GM18499 (cell line): ENCODE measurements at regions not wholly inside any gene's neighbourhood (a gene's known extent, or its start where the extent isn't known, plus 50 kb on each side); places are given as distances from the start of the nearest gene placed in this dataset.

Experiments
- ATAC-seq: cut with Tn5 transposase; IDR thresholded peaks from one replicate; pipeline ENCODE4 v1.9.1; 2021; ENCODE audit warnings: moderate number of reproducible peaks; ENCODE audit not compliant: insufficient read depth, unreplicated experiment

- ATAC-seq = no peak
Observed at GRCh38 chr4:152269448-152270191, 266.3 kb downstream of the FBXW7 start.

GRCh38 chr4:152267811-152268210, 268.1 kb downstream of the FBXW7 start:
- no peak for ATAC-seq

DNA sequence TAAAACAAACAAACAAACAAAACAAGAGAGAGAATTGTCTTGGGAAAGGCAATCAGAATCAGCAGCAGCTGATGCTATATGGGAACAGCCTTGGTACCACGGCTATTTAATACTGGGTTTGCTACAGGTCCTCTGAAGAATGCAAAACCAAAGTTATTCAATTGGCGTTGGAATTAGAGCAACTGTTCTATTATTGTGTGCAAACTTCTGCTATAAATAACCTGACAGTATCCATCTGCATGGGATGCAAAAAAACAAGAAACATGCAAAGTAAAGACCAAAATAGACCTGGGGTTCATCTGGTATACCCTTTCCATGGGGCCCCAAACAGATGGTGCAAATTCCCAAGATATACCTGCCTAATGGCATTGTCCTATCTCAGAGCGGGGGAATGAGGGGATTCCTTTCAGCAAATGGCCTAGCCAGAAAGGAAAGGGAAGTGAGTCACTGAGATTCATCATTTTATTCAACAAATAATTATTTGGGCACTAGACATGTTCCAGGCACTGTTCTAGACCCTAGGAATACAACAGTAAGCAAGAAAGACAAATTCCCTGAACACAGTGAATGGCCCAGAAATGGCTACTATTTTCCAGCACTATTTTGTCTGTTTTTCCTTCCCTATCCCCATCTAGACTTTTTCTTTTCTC, 268.9 kb downstream of the FBXW7 start:
- ATAC-seq = no peak

GRCh38 chr4:152265149-152265621, 270.7 kb downstream of the FBXW7 start:
- no peak for ATAC-seq

DNA sequence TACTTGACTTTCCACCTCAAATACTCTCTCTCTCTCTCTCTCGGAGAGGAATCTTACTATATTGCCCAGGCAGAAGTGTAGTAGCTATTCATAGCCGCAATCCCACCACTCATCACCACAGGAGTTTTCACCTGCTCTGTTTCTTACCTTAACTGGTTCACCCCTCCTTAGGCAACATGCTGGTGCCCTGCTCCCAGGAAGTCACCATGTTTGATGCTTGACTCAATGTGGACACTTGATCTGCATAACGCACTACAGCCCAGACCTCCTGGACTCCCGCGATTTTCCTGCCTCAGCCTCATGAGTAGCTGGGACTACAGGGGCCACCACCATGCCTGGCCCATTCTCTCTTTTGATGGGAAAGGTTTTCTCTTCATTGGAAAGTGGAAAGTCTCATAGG, 271.8 kb downstream of the FBXW7 start:
- ATAC-seq = no peak

- ATAC-seq = no peak
Observed at GRCh38 chr4:152259866-152260265, 276.0 kb downstream of the FBXW7 start.

GRCh38 chr4:152258804-152259708, 276.8 kb downstream of the FBXW7 start:
- ATAC-seq = no peak

GRCh38 chr4:152258391-152258790, 277.5 kb downstream of the FBXW7 start:
- no peak for ATAC-seq

DNA sequence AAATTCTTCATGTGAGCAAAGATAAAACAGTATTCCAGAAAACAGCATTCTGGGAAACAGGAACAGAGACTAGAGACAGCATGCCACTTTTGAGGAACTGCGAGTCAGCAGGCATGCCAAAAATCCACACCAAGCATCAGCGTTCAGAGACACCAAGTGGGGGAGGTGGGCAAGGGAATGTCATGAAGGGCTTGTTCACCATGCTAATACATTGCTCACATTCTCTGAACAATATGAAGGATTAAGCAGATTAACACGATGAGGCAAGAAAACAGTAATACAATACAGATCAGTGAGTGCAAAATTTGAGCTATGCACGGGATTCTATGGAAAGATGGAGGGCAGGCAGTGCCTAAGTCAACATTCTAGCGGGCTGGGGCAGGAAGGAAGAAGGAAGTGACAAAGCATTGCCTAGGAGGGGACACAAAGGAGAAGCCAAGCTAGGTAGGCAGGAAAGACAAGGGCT, 278.3 kb downstream of the FBXW7 start:
- no peak for ATAC-seq

- no peak for ATAC-seq
Observed at GRCh38 chr4:152256996-152257395, 278.9 kb downstream of the FBXW7 start.

- no peak for ATAC-seq
Observed at GRCh38 chr4:152255437-152255836, 280.5 kb downstream of the FBXW7 start.

- ATAC-seq = no peak
Observed at GRCh38 chr4:152248347-152248746, 287.5 kb downstream of the FBXW7 start.

DNA sequence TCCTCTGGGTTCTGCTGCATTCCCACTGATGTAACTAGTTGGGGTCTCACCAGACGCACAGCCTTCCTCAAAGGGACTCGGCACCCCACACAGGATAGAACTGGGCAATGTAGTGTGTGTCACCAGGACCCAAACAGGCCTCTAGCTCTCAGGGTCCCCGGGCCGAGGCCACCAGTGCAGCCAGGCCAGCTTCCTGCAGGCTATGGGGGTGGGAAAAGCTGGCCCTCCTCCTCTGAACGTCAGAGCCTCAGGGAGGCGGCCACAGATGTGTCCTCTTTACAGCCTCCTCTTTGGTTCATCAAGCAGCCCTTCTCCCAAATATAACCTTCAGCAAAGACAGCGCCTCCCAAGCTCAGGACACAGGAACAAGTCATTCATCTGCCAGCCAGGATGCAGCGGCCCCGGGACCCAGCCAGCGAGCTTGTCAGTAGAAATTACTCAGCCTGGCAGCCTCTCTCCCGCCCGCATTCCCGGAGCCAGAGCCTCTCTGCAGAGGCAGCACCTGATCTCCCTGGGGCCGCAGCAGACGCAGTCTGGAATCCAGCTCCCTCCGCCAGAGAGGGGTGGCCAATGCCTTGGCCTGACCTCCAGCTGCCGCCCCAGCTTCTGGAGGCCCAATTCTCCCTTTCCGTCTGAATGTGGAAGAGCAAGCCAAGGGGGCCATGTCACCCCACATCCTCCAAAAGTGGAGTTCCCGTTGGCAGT, 288.5 kb downstream of the FBXW7 start:
- no peak for ATAC-seq

- ATAC-seq = no peak
Observed at GRCh38 chr4:152246659-152247058, 289.2 kb downstream of the FBXW7 start.

GRCh38 chr4:152245680-152246079, 290.2 kb downstream of the FBXW7 start:
- ATAC-seq = no peak

GRCh38 chr4:152244659-152245058, 291.2 kb downstream of the FBXW7 start:
- ATAC-seq = no peak

GRCh38 chr4:152243896-152244595, 291.8 kb downstream of the FBXW7 start:
- ATAC-seq = no peak

DNA sequence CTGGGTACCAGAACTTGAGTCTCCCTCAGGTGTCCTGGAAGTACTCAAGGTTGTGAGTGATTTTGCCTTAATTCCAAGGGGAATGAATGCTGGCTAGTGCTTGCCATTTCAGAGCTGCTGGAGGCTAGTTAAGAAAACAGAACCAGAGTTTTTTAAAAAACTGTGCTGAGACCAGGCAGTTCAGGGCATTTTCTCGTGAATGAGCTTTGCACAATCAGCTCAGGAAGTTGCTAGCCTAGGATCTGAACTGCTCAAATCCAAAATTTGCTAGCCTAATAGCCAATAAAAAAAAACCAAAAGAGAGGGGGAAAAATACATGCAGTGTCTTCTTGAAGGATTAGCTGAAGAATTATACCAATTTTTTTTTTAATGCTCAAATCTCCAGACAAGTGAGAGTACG, 292.7 kb downstream of the FBXW7 start:
- no peak for ATAC-seq

- ATAC-seq = no peak
Observed at GRCh38 chr4:152240232-152240631, 295.7 kb downstream of the FBXW7 start.

GRCh38 chr4:152239216-152239615, 296.7 kb downstream of the FBXW7 start:
- no peak for ATAC-seq
